Liver (tissue), 8 donors: ENCODE measurements at regions not wholly inside any gene's neighbourhood (a gene's known extent, or its start where the extent isn't known, plus 50 kb on each side); places are given as distances from the start of the nearest gene placed in this dataset.

ENCODE experiments used
- DNase-seq: peaks from one replicate; pipeline ENCODE4 v3.0.0-alpha.2; 2017; ENCODE audit warnings: low spot score
- H3K27ac ChIP-seq, 2 donors: one replicate each; pipeline ENCODE4 v1.7.0; 2013; ENCODE audit warnings: inconsistent platforms in 2 of 2, low read length in 2 of 2, control low read depth in 1 of 2, low read depth in 1 of 2, mild to moderate bottlenecking in 1 of 2
- H3K27me3 ChIP-seq, 4 donors: one replicate each; pipeline versions ENCODE4 v1.6.1 to v1.7.0; 2013; ENCODE audit warnings: low read length in 3 of 4, inconsistent platforms in 1 of 4, mild to moderate bottlenecking in 1 of 4, moderate library complexity in 1 of 4; ENCODE audit not compliant: control insufficient read depth in 4 of 4, insufficient read depth in 4 of 4
- H3K36me3 ChIP-seq, 4 donors: one replicate each; pipeline versions ENCODE4 v1.6.1 to v1.7.0; 2013; ENCODE audit warnings: low read length in 3 of 4, mild to moderate bottlenecking in 3 of 4, low read depth in 1 of 4, moderate library complexity in 1 of 4; ENCODE audit not compliant: control insufficient read depth in 4 of 4, insufficient read depth in 3 of 4
- H3K4me1 ChIP-seq, 4 donors: one replicate each; pipeline versions ENCODE4 v1.6.1 to v1.7.0; 2013; ENCODE audit warnings: low read length in 3 of 4, mild to moderate bottlenecking in 3 of 4, moderate library complexity in 1 of 4; ENCODE audit not compliant: control insufficient read depth in 4 of 4, insufficient read depth in 4 of 4
- H3K4me3 ChIP-seq, 3 donors: one replicate each; pipeline versions ENCODE4 v1.6.1 to v1.7.0; 2013; ENCODE audit warnings: low read length in 3 of 3, control low read depth in 1 of 3, low read depth in 1 of 3, mild to moderate bottlenecking in 1 of 3
- H3K9ac ChIP-seq, 2 donors: one replicate each; pipeline ENCODE4 v1.7.0; 2013; ENCODE audit warnings: low read length in 2 of 2, mild to moderate bottlenecking in 2 of 2, moderate library complexity in 2 of 2, control low read depth in 1 of 2, low read depth in 1 of 2
- H3K9me3 ChIP-seq, 4 donors: one replicate each; pipeline versions ENCODE4 v1.6.1 to v1.7.0; 2013; ENCODE audit warnings: low read length in 3 of 4; ENCODE audit not compliant: control insufficient read depth in 4 of 4
- EGR1 ChIP-seq, 2 donors: IDR thresholded peaks; 2 replicates each; pipeline ENCODE4 v1.6.1; 2016 to 2018; ENCODE audit warnings: antibody characterized with exemption in 2 of 2, low read depth in 2 of 2
- FOXA1 ChIP-seq: IDR thresholded peaks from 2 replicates; pipeline ENCODE4 v1.6.1; 2016; ENCODE audit warnings: antibody characterized with exemption
- FOXA2 ChIP-seq: IDR thresholded peaks from 2 replicates; pipeline ENCODE4 v1.6.1; 2016; ENCODE audit warnings: antibody characterized with exemption
- GABPA ChIP-seq, 2 donors: IDR thresholded peaks in 1 of 2; conservative IDR thresholded peaks in 1 of 2; 2 replicates each; pipeline ENCODE4 v1.6.1; 2016; ENCODE audit warnings: antibody characterized with exemption in 2 of 2, mild to moderate bottlenecking in 1 of 2, moderate library complexity in 1 of 2
- HNF4A ChIP-seq, 2 donors: conservative IDR thresholded peaks; 2 replicates each; pipeline ENCODE4 v1.6.1; 2016; ENCODE audit warnings: antibody characterized with exemption in 2 of 2, mild to moderate bottlenecking in 2 of 2
- HNF4G ChIP-seq: IDR thresholded peaks from 2 replicates; pipeline ENCODE4 v1.6.1; 2016; ENCODE audit warnings: antibody characterized with exemption
- JUND ChIP-seq, 2 donors: IDR thresholded peaks; 2 replicates each; pipeline ENCODE4 v1.6.1; 2016; ENCODE audit warnings: antibody characterized with exemption in 2 of 2
- NR2F2 ChIP-seq: IDR thresholded peaks from 2 replicates; pipeline ENCODE4 v1.6.1; 2016; ENCODE audit warnings: antibody characterized with exemption
- RAD21 ChIP-seq, 2 donors: IDR thresholded peaks; 2 replicates each; pipeline ENCODE4 v1.6.1; 2016; ENCODE audit warnings: antibody characterized with exemption in 2 of 2, mild to moderate bottlenecking in 2 of 2
- RXRA ChIP-seq, 2 donors: IDR thresholded peaks; 2 replicates each; pipeline ENCODE4 v1.6.1; 2017 to 2018; ENCODE audit warnings: antibody characterized with exemption in 2 of 2, mild to moderate bottlenecking in 1 of 2
- SP1 ChIP-seq: IDR thresholded peaks from 2 replicates; pipeline ENCODE4 v1.6.1; 2018; ENCODE audit warnings: antibody characterized with exemption, mild to moderate bottlenecking
- TAF1 ChIP-seq: conservative IDR thresholded peaks from 2 replicates; pipeline ENCODE4 v1.6.1; 2016; ENCODE audit warnings: antibody characterized with exemption, mild to moderate bottlenecking
- YY1 ChIP-seq: IDR thresholded peaks from 2 replicates; pipeline ENCODE4 v1.6.1; 2016; ENCODE audit warnings: antibody characterized with exemption, mild to moderate bottlenecking
- WGBS: extraction: QIAGEN DNeasy Blood & Tissue Kit; methylation state at CpG from one replicate; pipeline ENCODE4 v1.1.7; 2013; 5-methylcytosine and 5-hydroxymethylcytosine counted together
- TF ChIP-seq, protein P1 (sequence below): fragments of 150-350 bp; IDR thresholded peaks from 2 replicates; pipeline ENCODE4 v1.5.1; 2017; ENCODE audit warnings: improper control_type of control experiment, low read depth, low read length; ENCODE audit not compliant: missing input control
- TF ChIP-seq, protein P2 (sequence below): IDR thresholded peaks from 2 replicates; pipeline ENCODE4 v1.6.1; 2016; ENCODE audit warnings: antibody characterized with exemption
- TF ChIP-seq, protein P3 (sequence below): IDR thresholded peaks from 2 replicates; pipeline ENCODE4 v1.6.1; 2016; ENCODE audit warnings: antibody characterized with exemption
- TF ChIP-seq, protein P4 (sequence below): IDR thresholded peaks from 2 replicates; pipeline ENCODE4 v1.6.1; 2016; ENCODE audit warnings: antibody characterized with exemption
- TF ChIP-seq, protein P5 (sequence below): IDR thresholded peaks from 2 replicates; pipeline ENCODE4 v1.6.1; 2016; ENCODE audit warnings: antibody characterized with exemption, mild to moderate bottlenecking
- donor health status: healthy.
- donor health status: healthy.
- donor health status: healthy.
- donor health status: healthy.
- donor health status: healthy.

DNA sequence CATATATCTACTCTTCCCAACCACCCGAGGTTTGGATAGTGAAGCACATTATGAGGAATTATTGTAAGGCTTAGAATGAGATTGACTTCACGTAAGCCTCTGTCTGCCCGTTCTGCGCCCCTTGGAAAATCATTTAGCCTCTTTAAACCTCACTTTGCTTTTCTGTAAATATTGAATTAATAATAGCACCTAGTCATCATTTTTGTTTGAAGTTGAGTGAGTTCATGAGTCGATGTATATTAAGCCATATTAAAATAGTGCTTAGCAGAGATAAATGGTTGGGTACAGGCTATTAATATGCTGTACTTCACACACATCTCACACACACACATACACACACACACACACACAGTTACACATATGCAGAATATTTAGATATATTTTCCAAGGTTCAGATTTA lies 344.8 kb upstream of the EYS start:
- no peak overlapping the region for H3K9ac ChIP-seq
- 80% methylated on average over 5 of the region's 5 CpGs for WGBS
- no peaks in the 10 kb centered on the region for H3K4me1 ChIP-seq
- DNase-seq = no peak
- no peaks in the 10 kb centered on the region for H3K9me3 ChIP-seq
- no peak overlapping the region for H3K27ac ChIP-seq
- TF ChIP-seq HNF4A (conservative IDR thresholded peaks at IDR 0.05) (no peak), HNF4G (no peak), YY1 (no peak), FOXA1 (no peak), FOXA2 (no peak), RXRA (IDR thresholded peaks at IDR 0.05) (no peak), RAD21 (IDR thresholded peaks at IDR 0.05) (no peak), SP1 (no peak), GABPA (IDR thresholded peaks at IDR 0.05 in 1 of 2, conservative IDR thresholded peaks at IDR 0.05 in 1 of 2) (no peak), JUND (IDR thresholded peaks at IDR 0.05) (no peak), NR2F2 (no peak), EGR1 (IDR thresholded peaks at IDR 0.05; ENCODE audit: low read depth in 2 of 2) (no peak), TAF1 (no peak)
- TF ChIP-seq, protein P1, sequence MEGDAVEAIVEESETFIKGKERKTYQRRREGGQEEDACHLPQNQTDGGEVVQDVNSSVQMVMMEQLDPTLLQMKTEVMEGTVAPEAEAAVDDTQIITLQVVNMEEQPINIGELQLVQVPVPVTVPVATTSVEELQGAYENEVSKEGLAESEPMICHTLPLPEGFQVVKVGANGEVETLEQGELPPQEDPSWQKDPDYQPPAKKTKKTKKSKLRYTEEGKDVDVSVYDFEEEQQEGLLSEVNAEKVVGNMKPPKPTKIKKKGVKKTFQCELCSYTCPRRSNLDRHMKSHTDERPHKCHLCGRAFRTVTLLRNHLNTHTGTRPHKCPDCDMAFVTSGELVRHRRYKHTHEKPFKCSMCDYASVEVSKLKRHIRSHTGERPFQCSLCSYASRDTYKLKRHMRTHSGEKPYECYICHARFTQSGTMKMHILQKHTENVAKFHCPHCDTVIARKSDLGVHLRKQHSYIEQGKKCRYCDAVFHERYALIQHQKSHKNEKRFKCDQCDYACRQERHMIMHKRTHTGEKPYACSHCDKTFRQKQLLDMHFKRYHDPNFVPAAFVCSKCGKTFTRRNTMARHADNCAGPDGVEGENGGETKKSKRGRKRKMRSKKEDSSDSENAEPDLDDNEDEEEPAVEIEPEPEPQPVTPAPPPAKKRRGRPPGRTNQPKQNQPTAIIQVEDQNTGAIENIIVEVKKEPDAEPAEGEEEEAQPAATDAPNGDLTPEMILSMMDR = no peak
- TF ChIP-seq, protein P2, sequence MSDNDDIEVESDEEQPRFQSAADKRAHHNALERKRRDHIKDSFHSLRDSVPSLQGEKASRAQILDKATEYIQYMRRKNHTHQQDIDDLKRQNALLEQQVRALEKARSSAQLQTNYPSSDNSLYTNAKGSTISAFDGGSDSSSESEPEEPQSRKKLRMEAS = no peak
- TF ChIP-seq, protein P3, sequence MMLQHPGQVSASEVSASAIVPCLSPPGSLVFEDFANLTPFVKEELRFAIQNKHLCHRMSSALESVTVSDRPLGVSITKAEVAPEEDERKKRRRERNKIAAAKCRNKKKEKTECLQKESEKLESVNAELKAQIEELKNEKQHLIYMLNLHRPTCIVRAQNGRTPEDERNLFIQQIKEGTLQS = no peak
- TF ChIP-seq, protein P4, sequence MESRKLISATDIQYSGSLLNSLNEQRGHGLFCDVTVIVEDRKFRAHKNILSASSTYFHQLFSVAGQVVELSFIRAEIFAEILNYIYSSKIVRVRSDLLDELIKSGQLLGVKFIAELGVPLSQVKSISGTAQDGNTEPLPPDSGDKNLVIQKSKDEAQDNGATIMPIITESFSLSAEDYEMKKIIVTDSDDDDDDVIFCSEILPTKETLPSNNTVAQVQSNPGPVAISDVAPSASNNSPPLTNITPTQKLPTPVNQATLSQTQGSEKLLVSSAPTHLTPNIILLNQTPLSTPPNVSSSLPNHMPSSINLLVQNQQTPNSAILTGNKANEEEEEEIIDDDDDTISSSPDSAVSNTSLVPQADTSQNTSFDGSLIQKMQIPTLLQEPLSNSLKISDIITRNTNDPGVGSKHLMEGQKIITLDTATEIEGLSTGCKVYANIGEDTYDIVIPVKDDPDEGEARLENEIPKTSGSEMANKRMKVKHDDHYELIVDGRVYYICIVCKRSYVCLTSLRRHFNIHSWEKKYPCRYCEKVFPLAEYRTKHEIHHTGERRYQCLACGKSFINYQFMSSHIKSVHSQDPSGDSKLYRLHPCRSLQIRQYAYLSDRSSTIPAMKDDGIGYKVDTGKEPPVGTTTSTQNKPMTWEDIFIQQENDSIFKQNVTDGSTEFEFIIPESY = no peak
- TF ChIP-seq, protein P5, sequence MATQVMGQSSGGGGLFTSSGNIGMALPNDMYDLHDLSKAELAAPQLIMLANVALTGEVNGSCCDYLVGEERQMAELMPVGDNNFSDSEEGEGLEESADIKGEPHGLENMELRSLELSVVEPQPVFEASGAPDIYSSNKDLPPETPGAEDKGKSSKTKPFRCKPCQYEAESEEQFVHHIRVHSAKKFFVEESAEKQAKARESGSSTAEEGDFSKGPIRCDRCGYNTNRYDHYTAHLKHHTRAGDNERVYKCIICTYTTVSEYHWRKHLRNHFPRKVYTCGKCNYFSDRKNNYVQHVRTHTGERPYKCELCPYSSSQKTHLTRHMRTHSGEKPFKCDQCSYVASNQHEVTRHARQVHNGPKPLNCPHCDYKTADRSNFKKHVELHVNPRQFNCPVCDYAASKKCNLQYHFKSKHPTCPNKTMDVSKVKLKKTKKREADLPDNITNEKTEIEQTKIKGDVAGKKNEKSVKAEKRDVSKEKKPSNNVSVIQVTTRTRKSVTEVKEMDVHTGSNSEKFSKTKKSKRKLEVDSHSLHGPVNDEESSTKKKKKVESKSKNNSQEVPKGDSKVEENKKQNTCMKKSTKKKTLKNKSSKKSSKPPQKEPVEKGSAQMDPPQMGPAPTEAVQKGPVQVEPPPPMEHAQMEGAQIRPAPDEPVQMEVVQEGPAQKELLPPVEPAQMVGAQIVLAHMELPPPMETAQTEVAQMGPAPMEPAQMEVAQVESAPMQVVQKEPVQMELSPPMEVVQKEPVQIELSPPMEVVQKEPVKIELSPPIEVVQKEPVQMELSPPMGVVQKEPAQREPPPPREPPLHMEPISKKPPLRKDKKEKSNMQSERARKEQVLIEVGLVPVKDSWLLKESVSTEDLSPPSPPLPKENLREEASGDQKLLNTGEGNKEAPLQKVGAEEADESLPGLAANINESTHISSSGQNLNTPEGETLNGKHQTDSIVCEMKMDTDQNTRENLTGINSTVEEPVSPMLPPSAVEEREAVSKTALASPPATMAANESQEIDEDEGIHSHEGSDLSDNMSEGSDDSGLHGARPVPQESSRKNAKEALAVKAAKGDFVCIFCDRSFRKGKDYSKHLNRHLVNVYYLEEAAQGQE = no peak
- no peaks in the 10 kb centered on the region for H3K36me3 ChIP-seq
- no peaks in the 10 kb centered on the region for H3K27me3 ChIP-seq
- H3K4me3 ChIP-seq = no peak overlapping the region
